Gastroesophageal sphincter (tissue), 4 donors: ENCODE measurements at regions not wholly inside any gene's neighbourhood (a gene's known extent, or its start where the extent isn't known, plus 50 kb on each side); places are given as distances from the start of the nearest gene placed in this dataset.

Experiments used
- ATAC-seq: fragments of 150-250 bp; one replicate; pipeline ENCODE4 v1.9.1; 2016; ENCODE audit warnings: mild to moderate bottlenecking, moderate library complexity
- H3K27ac ChIP-seq, 4 donors: fragments of 200-600 bp; sonication (generic) in 3 of 4; 1 replicate in 3 of 4; 2 replicates in 1 of 4; pipeline ENCODE4 v1.5.1; 2016 to 2019
- H3K27me3 ChIP-seq: fragments of 200-600 bp; sonication (generic); one replicate; pipeline ENCODE4 v1.5.1; 2019
- H3K36me3 ChIP-seq, 2 donors: fragments of 200-600 bp; sonication (generic); one replicate each; pipeline ENCODE4 v1.5.1; 2019; ENCODE audit warnings: control low read depth in 1 of 2
- H3K4me1 ChIP-seq, 3 donors: fragments of 200-600 bp; sonication (generic); 1 replicate in 2 of 3; 2 replicates in 1 of 3; pipeline ENCODE4 v1.5.1; 2016 to 2019; ENCODE audit warnings: control low read depth in 2 of 3
- H3K4me3 ChIP-seq, 2 donors: fragments of 200-600 bp; sonication (generic); one replicate each; pipeline ENCODE4 v1.5.1; 2019; ENCODE audit warnings: mild to moderate bottlenecking in 1 of 2, moderate library complexity in 1 of 2
- H3K9me3 ChIP-seq, 3 donors: fragments of 200-600 bp; sonication (generic); one replicate each; pipeline ENCODE4 v1.5.1; 2017 to 2019; ENCODE audit warnings: control low read depth in 2 of 3
- EP300 ChIP-seq: sonication (generic); formaldehyde crosslinking; IDR thresholded peaks from one replicate; pipeline ENCODE4 v1.6.1; 2017; ENCODE audit warnings: antibody characterized with exemption, mild to moderate bottlenecking
- POLR2A ChIP-seq, 2 donors: fragments of 450-650 bp; IDR thresholded peaks; one replicate each; pipeline ENCODE4 v1.6.1; 2017; ENCODE audit warnings: antibody characterized with exemption in 2 of 2, mild to moderate bottlenecking in 2 of 2, moderate library complexity in 1 of 2
- POLR2AphosphoS5 ChIP-seq: sonication (generic); formaldehyde crosslinking; IDR thresholded peaks from one replicate; pipeline ENCODE4 v1.6.1; 2017; ENCODE audit warnings: antibody characterized with exemption
- WGBS, 2 donors: methylation state at CpG; one replicate each; pipeline ENCODE4 v1.1.5; 2018; ENCODE audit warnings: low coverage in 1 of 2; 5-methylcytosine and 5-hydroxymethylcytosine counted together
- TF ChIP-seq, protein P1 (sequence below), 4 experiments: fragments of 200-600 bp in 2 of 4; fragments of 450-650 bp in 2 of 4; sonication (generic) in 1 of 4; IDR thresholded peaks; one replicate each; pipeline ENCODE4 v1.5.1; 2017 to 2019; ENCODE audit warnings: antibody characterized with exemption in 4 of 4, mild to moderate bottlenecking in 2 of 4, moderate library complexity in 2 of 4

DNA sequence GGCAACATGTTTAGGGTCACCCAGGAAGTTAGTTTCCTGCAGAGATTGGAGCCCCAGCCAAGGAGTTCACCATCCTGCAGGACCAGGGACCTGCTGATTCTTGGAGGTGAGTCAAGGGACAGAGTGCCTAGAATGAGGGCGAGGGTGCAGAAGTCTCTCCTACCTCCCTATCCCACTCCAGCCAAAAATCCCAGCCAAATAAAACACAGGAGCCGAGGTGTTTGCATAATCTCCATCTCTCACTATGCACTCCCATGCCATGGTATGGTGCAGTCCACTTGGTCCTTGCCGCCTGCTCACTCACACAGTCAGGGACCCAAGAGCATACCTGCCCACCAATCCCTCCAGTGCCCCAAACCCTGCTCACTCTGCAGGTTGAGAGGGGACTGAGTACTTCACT lies 294.2 kb downstream of the UACA start:
- no peak for ATAC-seq

DNA sequence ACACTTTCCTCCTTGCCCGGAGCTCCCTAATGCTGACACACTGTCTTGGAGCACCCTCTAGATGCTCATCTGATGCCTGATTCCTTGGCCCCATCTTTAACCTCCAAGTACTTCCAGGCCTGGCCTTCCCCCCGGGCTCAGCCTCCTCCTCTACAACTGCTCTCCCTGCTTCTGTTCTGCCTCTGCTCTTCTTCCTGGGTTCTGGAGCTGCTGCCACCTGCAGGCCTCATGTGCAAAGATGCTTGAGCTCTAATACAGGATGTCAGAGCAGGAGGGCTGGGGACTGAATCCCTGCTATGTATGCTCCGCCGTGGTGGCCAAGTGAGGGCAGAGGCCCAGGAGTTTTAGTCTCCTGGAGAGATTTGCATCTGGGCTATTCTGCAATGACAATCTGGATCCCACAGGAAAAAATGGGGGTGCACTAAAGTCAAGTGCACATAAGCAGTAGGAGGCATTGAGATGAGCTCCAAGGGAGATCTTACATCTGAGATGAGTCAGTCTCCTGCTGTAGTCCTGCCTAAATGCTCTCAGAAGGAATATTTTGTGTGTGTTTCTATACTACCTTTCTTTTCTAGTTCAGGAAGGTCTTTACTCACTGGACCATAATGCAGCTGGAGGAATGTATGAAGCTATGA lies 296.3 kb downstream of the UACA start:
- no peaks in the 10 kb centered on the region for H3K36me3 ChIP-seq
- no peaks in the 10 kb centered on the region for H3K9me3 ChIP-seq
- WGBS, 2 donors = 14 to 42% methylated on average over 1 to 4 of the region's 4 CpGs
- H3K27me3 ChIP-seq = peaks cover 9% of the 10 kb centered on the region
- ATAC-seq = no peak
- H3K27ac ChIP-seq = no peak overlapping the region
- TF ChIP-seq POLR2A (IDR thresholded peaks at IDR 0.05) (no peak), POLR2AphosphoS5 (no peak), EP300 (no peak)
- TF ChIP-seq, protein P1, sequence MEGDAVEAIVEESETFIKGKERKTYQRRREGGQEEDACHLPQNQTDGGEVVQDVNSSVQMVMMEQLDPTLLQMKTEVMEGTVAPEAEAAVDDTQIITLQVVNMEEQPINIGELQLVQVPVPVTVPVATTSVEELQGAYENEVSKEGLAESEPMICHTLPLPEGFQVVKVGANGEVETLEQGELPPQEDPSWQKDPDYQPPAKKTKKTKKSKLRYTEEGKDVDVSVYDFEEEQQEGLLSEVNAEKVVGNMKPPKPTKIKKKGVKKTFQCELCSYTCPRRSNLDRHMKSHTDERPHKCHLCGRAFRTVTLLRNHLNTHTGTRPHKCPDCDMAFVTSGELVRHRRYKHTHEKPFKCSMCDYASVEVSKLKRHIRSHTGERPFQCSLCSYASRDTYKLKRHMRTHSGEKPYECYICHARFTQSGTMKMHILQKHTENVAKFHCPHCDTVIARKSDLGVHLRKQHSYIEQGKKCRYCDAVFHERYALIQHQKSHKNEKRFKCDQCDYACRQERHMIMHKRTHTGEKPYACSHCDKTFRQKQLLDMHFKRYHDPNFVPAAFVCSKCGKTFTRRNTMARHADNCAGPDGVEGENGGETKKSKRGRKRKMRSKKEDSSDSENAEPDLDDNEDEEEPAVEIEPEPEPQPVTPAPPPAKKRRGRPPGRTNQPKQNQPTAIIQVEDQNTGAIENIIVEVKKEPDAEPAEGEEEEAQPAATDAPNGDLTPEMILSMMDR (IDR thresholded peaks at IDR 0.05) = peak in 3 of 4 experiments; percentile 42 to 63 (median 61)
- no peak overlapping the region for H3K4me3 ChIP-seq
- no peaks in the 10 kb centered on the region for H3K4me1 ChIP-seq

More for the DNA sequence above, 294.2 kb downstream of the UACA start:
- no peak overlapping the region for H3K27ac ChIP-seq
- WGBS, 2 donors = 70 to 100% methylated on average over 3 of the region's 3 CpGs
- peaks cover 0 to 13% (median 6%) of the 10 kb centered on the region in 3 donors for H3K4me1 ChIP-seq
- no peaks in the 10 kb centered on the region for H3K9me3 ChIP-seq
- no peak overlapping the region for H3K4me3 ChIP-seq
- H3K27me3 ChIP-seq = no peaks in the 10 kb centered on the region
- TF ChIP-seq POLR2AphosphoS5 = no peak
- TF ChIP-seq POLR2A (IDR thresholded peaks at IDR 0.05) = no peak
- no peak for TF ChIP-seq EP300
- TF ChIP-seq, protein P1 (IDR thresholded peaks at IDR 0.05) = no peak
- H3K36me3 ChIP-seq = no peaks in the 10 kb centered on the region

DNA sequence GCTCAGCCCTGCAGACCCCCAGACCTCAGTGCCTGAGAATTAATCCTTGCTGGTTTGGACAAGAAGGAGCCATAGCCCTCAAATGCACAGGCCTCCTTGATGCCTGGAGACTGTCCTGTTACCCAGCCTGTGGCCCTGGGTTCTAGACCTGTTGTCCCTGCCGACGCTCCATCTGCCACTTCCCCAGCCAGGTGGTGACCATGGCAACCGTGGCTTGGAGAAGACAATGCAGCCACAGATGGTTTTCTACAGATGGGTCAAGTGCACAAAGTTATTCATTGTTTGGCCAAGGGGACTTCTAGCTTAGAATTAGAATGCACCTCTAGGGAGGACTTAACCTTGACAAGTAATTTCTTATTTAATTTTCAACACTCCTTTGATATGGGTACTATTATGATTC lies 297.1 kb downstream of the UACA start:
- TF ChIP-seq POLR2A (IDR thresholded peaks at IDR 0.05) (no peak), POLR2AphosphoS5 (no peak), EP300 (no peak)
- TF ChIP-seq, protein P1 (IDR thresholded peaks at IDR 0.05) = no peak
- Histone ChIP-seq H3K27ac (no peak overlapping the region), H3K27me3 (peaks cover 13% of the 10 kb centered on the region), H3K4me3 (no peak overlapping the region), H3K9me3 (no peaks in the 10 kb centered on the region), H3K4me1 (no peaks in the 10 kb centered on the region), H3K36me3 (no peaks in the 10 kb centered on the region)
- no peak for ATAC-seq
- 33 to 59% methylated on average over 2 to 3 of the region's 3 CpGs for WGBS, 2 donors

DNA sequence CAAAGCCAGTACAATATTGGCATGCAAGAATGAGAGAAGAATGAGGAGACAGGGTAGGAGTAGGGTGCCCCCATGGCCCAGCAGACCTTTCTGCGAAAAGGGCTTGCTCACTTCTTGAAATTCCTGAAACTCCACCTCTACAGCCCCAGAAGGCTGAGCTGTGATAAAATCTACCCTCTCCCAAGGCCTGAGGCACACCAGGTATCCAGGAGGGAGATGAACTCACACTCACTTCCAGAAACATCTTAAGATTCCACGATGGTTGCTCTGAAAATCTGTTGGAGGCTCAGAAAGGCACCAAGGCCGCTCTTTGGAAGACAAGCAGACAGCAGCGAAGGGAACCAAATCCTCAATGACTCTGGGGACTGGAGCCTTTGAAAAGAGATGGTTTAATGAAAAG lies 297.5 kb downstream of the UACA start:
- Histone ChIP-seq H3K9me3 (no peaks in the 10 kb centered on the region), H3K27ac (no peak overlapping the region), H3K4me3 (no peak overlapping the region), H3K36me3 (no peaks in the 10 kb centered on the region), H3K4me1 (no peaks in the 10 kb centered on the region), H3K27me3 (peaks cover 13% of the 10 kb centered on the region)
- 90 to 100% methylated on average over 2 of the region's 4 CpGs for WGBS, 2 donors
- TF ChIP-seq EP300 (no peak), POLR2AphosphoS5 (no peak)
- no peak for ATAC-seq

DNA sequence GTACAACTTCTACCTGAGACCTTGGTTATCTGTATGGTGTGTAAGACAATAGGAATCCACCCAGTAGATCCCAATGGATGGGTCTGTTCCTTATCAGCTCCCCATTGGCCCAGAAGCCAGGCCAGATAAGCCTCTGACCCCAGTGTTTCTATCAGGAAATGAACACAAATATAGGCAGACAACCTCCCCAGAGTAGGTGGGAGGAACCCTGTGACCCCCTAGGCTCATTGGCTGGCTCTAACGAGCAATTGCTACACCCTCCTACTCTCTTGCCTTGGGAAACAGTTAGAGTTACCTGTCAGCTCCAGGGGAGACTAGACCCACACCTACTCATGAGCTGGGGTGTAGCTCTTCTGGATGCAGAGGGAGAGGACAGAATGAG lies 299.9 kb downstream of the UACA start:
- 0% methylated on average over 1 of the region's 1 CpG for WGBS, 2 donors
- H3K36me3 ChIP-seq = no peaks in the 10 kb centered on the region
- TF ChIP-seq EP300 (no peak), POLR2AphosphoS5 (no peak), POLR2A (IDR thresholded peaks at IDR 0.05) (no peak)
- TF ChIP-seq, protein P1 (IDR thresholded peaks at IDR 0.05) = no peak
- ATAC-seq = no peak
- no peak overlapping the region for H3K27ac ChIP-seq
- H3K9me3 ChIP-seq = no peaks in the 10 kb centered on the region
- no peak overlapping the region for H3K4me3 ChIP-seq
- H3K4me1 ChIP-seq = peaks cover 0 to 13% (median 0%) of the 10 kb centered on the region in 3 donors
- H3K27me3 ChIP-seq = peaks cover 13% of the 10 kb centered on the region
